ENCODE measurements at regions not wholly inside any gene's neighbourhood (a gene's known extent, or its start where the extent isn't known, plus 50 kb on each side); places are given as distances from the start of the nearest gene placed in this dataset.

GRCh38 chr4:117203231-117203630 is 117.9 kb upstream of the TRAM1L1 start:
- H3K27ac ChIP-seq: no peak overlapping the region
- TF ChIP-seq ZFX (IDR thresholded peaks at IDR 0.05; ENCODE audit: borderline replicate concordance): no peak
- no peak for TF ChIP-seq CTCF (IDR thresholded peaks at IDR 0.05)

GRCh38 chr4:117210551-117210950 is 125.2 kb upstream of the TRAM1L1 start:
- no peak overlapping the region for H3K27ac ChIP-seq
- TF ChIP-seq CTCF (IDR thresholded peaks at IDR 0.05) (no peak), ZFX (IDR thresholded peaks at IDR 0.05; ENCODE audit: borderline replicate concordance) (no peak)

GRCh38 chr4:117224256-117224655 is 138.9 kb upstream of the TRAM1L1 start:
- H3K27ac ChIP-seq: no peak overlapping the region
- no peak for TF ChIP-seq ZFX (IDR thresholded peaks at IDR 0.05; ENCODE audit: borderline replicate concordance)
- no peak for TF ChIP-seq CTCF (IDR thresholded peaks at IDR 0.05)

- no peak overlapping the region for H3K27ac ChIP-seq
- TF ChIP-seq ZFX (IDR thresholded peaks at IDR 0.05; ENCODE audit: borderline replicate concordance): no peak
- no peak for TF ChIP-seq CTCF (IDR thresholded peaks at IDR 0.05)
Measured at GRCh38 chr4:117225471-117225870, 140.1 kb upstream of the TRAM1L1 start.

GRCh38 chr4:117227925-117228324 is 142.5 kb upstream of the TRAM1L1 start:
- H3K27ac ChIP-seq: no peak overlapping the region

GRCh38 chr4:117239434-117239833 is 154.1 kb upstream of the TRAM1L1 start:
- TF ChIP-seq CTCF (IDR thresholded peaks at IDR 0.05) (no peak), ZFX (IDR thresholded peaks at IDR 0.05; ENCODE audit: borderline replicate concordance) (no peak)
- H3K27ac ChIP-seq: no peak overlapping the region

More at GRCh38 chr4:117227925-117228324, 142.5 kb upstream of the TRAM1L1 start:
- TF ChIP-seq ZFX (IDR thresholded peaks at IDR 0.05; ENCODE audit: borderline replicate concordance) (no peak), CTCF (IDR thresholded peaks at IDR 0.05) (no peak)

GRCh38 chr4:117249333-117249732 is 164.0 kb upstream of the TRAM1L1 start:
- TF ChIP-seq CTCF (IDR thresholded peaks at IDR 0.05) (no peak), ZFX (IDR thresholded peaks at IDR 0.05; ENCODE audit: borderline replicate concordance) (no peak)
- no peak overlapping the region for H3K27ac ChIP-seq
